DOHH2 (cell line): ENCODE measurements at regions not wholly inside any gene's neighbourhood (a gene's known extent, or its start where the extent isn't known, plus 50 kb on each side); places are given as distances from the start of the nearest gene placed in this dataset.

ENCODE experiments used
- EZH2phosphoT487 ChIP-seq: fragments of 200-600 bp; sonication (generic); IDR thresholded peaks from 2 replicates; pipeline ENCODE4 v1.6.1; 2017; ENCODE audit warnings: borderline replicate concordance, mild to moderate bottlenecking, antibody characterized with exemption, low read length, moderate library complexity, mixed read lengths
- TF ChIP-seq, protein P1 (sequence below): fragments of 200-600 bp; sonication (generic); IDR thresholded peaks from one replicate; pipeline ENCODE4 v1.5.1; 2014; ENCODE audit warnings: antibody characterized with exemption, mild to moderate bottlenecking, low read depth, low read length; ENCODE audit not compliant: poor library complexity, severe bottlenecking

DNA sequence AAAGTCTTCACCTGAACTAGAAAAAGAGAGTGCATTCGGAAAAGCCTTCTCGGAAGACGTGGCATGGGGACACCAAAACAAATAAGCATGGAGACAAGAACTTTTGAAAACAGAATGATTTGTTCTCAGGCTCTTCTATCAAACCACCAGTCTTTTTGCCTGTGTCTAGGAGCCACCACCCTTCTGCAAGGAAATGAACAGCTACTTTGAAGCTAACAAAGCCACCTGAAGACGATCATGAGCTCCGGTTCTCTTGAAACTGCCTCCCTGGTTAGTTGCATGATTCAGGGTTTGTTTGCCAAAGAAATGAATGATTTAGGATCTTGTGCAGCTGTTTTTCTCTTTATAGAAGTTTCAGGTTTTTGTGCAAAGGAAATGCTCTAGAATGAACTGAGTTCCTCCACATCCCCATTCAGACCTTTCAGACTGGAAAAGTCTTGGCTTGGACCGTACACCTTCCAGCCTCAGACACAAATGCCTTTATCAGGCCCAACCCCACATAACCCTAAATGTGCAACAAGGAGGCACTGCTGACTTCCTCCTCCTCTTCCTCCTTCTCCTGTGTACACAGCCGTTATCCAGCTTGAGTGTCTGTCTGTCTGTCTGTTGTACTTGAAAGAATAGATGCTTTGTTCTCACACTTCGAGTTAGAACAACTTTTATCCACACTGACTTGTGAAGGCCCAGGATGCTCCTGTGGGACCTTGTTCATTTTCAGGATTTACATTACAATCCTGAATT, 334.8 kb upstream of the KLF3 start:
- TF ChIP-seq, protein P1, sequence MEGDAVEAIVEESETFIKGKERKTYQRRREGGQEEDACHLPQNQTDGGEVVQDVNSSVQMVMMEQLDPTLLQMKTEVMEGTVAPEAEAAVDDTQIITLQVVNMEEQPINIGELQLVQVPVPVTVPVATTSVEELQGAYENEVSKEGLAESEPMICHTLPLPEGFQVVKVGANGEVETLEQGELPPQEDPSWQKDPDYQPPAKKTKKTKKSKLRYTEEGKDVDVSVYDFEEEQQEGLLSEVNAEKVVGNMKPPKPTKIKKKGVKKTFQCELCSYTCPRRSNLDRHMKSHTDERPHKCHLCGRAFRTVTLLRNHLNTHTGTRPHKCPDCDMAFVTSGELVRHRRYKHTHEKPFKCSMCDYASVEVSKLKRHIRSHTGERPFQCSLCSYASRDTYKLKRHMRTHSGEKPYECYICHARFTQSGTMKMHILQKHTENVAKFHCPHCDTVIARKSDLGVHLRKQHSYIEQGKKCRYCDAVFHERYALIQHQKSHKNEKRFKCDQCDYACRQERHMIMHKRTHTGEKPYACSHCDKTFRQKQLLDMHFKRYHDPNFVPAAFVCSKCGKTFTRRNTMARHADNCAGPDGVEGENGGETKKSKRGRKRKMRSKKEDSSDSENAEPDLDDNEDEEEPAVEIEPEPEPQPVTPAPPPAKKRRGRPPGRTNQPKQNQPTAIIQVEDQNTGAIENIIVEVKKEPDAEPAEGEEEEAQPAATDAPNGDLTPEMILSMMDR = no peak
- no peak for TF ChIP-seq EZH2phosphoT487
